Erythroblast (primary cell): ENCODE measurements at regions not wholly inside any gene's neighbourhood (a gene's known extent, or its start where the extent isn't known, plus 50 kb on each side); places are given as distances from the start of the nearest gene placed in this dataset.

Experiments used
- GATA1 ChIP-seq: IDR thresholded peaks from 2 replicates; pipeline ENCODE4 v1.6.1; 2011; ENCODE audit warnings: low read depth, mild to moderate bottlenecking, control low read depth, low read length, moderate library complexity
- POLR2A ChIP-seq: IDR thresholded peaks from 2 replicates; pipeline ENCODE4 v1.6.1; 2011; ENCODE audit warnings: mild to moderate bottlenecking, low read length

DNA sequence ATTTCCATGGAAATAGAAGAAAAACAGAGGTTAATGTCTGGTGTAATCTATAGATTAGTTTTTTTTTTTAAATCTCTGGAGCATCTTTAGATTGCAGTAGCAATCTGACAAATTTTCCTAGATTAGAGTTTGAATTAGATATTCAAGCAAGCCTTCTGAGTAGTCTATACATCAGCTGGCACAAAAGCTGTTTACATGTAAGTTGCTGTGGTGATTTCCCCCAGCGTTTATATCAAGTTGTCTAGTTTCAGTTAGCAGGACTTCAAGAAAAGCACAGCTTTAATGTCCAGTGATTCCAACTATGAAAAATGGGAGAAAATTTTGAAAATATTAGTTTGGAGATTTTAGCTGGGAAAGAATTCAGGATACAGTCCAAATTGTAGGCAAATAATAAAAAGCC, 605.0 kb upstream of the USP15 start:
- TF ChIP-seq POLR2A = no peak
- no peak for TF ChIP-seq GATA1
